ENCODE measurements at regions not wholly inside any gene's neighbourhood (a gene's known extent, or its start where the extent isn't known, plus 50 kb on each side); places are given as distances from the start of the nearest gene placed in this dataset.

- no peak for TF ChIP-seq CTCF (IDR thresholded peaks at IDR 0.05)
- TF ChIP-seq POLR2AphosphoS5 (IDR thresholded peaks at IDR 0.05) = no peak
Measured at GRCh38 chr5:105762728-105763127, 1908.0 kb downstream of the EFNA5 start.

All from sigmoid colon (tissue), 4 donors.